GM21786 (cell line): ENCODE measurements at regions not wholly inside any gene's neighbourhood (a gene's known extent, or its start where the extent isn't known, plus 50 kb on each side); places are given as distances from the start of the nearest gene placed in this dataset.
A peak's percentile ranks its signal among the peaks of the same experiment; 100 is the strongest.
"Not testable (repeated sequence)": the region's sequence is repeated elsewhere in the genome, so short reads cannot be mapped to it uniquely, and the experiment has no call there.

ENCODE experiments used
- ATAC-seq: cut with Tn5 transposase; IDR thresholded peaks from one replicate; pipeline ENCODE4 v1.9.1; 2021; ENCODE audit not compliant: unreplicated experiment

GRCh38 chr7:146057958-146058357, 58.6 kb upstream of the CNTNAP2 start:
- no peak for ATAC-seq

- no peak for ATAC-seq
These were observed 61.7 kb upstream of the CNTNAP2 start for GRCh38 chr7:146054909-146055308.

GRCh38 chr7:146053492-146053891, 63.1 kb upstream of the CNTNAP2 start:
- ATAC-seq, result no peak

- not testable (repeated sequence) for ATAC-seq
These were observed 73.3 kb upstream of the CNTNAP2 start for GRCh38 chr7:146043310-146043709.

GRCh38 chr7:146028251-146028750, 88.3 kb upstream of the CNTNAP2 start:
- no peak for ATAC-seq

- ATAC-seq, result no peak
These were observed 89.4 kb upstream of the CNTNAP2 start for GRCh38 chr7:146027243-146027642.

GRCh38 chr7:146022776-146023175, 93.8 kb upstream of the CNTNAP2 start:
- no peak for ATAC-seq

GRCh38 chr7:146019041-146020004, 97.3 kb upstream of the CNTNAP2 start:
- ATAC-seq, result not testable (repeated sequence)

- not testable (repeated sequence) for ATAC-seq
These were observed 99.2 kb upstream of the CNTNAP2 start for GRCh38 chr7:146017366-146017765.

GRCh38 chr7:146014154-146014553, 102.4 kb upstream of the CNTNAP2 start:
- ATAC-seq, result not testable (repeated sequence)

GRCh38 chr7:146008293-146008692, 108.3 kb upstream of the CNTNAP2 start:
- no peak for ATAC-seq

GRCh38 chr7:146004805-146005204, 111.8 kb upstream of the CNTNAP2 start:
- ATAC-seq, result no peak

- peak; percentile 88 for ATAC-seq
These were observed 114.0 kb upstream of the CNTNAP2 start for GRCh38 chr7:146002431-146003078.

GRCh38 chr7:146002008-146002407, 114.6 kb upstream of the CNTNAP2 start:
- ATAC-seq, result no peak

GRCh38 chr7:146000882-146001281, 115.7 kb upstream of the CNTNAP2 start:
- no peak for ATAC-seq

- ATAC-seq, result no peak
These were observed 127.1 kb upstream of the CNTNAP2 start for GRCh38 chr7:145989469-145989868.

- ATAC-seq, result no peak
These were observed 130.2 kb upstream of the CNTNAP2 start for GRCh38 chr7:145986248-145986874.

GRCh38 chr7:145978769-145979168, 137.8 kb upstream of the CNTNAP2 start:
- ATAC-seq, result no peak

- ATAC-seq, result no peak
These were observed 156.6 kb upstream of the CNTNAP2 start for GRCh38 chr7:145959981-145960380.

GRCh38 chr7:145957160-145957890, 159.3 kb upstream of the CNTNAP2 start:
- no peak for ATAC-seq

GRCh38 chr7:145951566-145951965, 165.0 kb upstream of the CNTNAP2 start:
- no peak for ATAC-seq
